ENCODE measurements at regions not wholly inside any gene's neighbourhood (a gene's known extent, or its start where the extent isn't known, plus 50 kb on each side); places are given as distances from the start of the nearest gene placed in this dataset.

GRCh38 chr9:89892920-89893319 is 288.1 kb downstream of the GADD45G start:
- Histone ChIP-seq H3K4me3 (no peak overlapping the region), H3K36me3 (no peaks in the 10 kb centered on the region), H3K27me3 (no peaks in the 10 kb centered on the region), H3K9me3 (ENCODE audit: low read depth) (no peaks in the 10 kb centered on the region), H3K27ac (no peak overlapping the region), H3K4me1 (ENCODE audit: low read depth) (peaks cover 9% of the 10 kb centered on the region)
- DNase-seq (ENCODE audit: low read depth in 1 of 2, low spot score in 1 of 2): no peak
- TF ChIP-seq, protein P1, sequence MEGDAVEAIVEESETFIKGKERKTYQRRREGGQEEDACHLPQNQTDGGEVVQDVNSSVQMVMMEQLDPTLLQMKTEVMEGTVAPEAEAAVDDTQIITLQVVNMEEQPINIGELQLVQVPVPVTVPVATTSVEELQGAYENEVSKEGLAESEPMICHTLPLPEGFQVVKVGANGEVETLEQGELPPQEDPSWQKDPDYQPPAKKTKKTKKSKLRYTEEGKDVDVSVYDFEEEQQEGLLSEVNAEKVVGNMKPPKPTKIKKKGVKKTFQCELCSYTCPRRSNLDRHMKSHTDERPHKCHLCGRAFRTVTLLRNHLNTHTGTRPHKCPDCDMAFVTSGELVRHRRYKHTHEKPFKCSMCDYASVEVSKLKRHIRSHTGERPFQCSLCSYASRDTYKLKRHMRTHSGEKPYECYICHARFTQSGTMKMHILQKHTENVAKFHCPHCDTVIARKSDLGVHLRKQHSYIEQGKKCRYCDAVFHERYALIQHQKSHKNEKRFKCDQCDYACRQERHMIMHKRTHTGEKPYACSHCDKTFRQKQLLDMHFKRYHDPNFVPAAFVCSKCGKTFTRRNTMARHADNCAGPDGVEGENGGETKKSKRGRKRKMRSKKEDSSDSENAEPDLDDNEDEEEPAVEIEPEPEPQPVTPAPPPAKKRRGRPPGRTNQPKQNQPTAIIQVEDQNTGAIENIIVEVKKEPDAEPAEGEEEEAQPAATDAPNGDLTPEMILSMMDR (IDR thresholded peaks at IDR 0.05; ENCODE audit: low read depth, low read length): no peak

- no peaks in the 10 kb centered on the region for H3K36me3 ChIP-seq
- no peaks in the 10 kb centered on the region for H3K9me3 ChIP-seq (ENCODE audit: low read depth)
- no peaks in the 10 kb centered on the region for H3K27me3 ChIP-seq
- DNase-seq (ENCODE audit: low read depth in 1 of 2, low spot score in 1 of 2): no peak
- TF ChIP-seq, protein P1 (IDR thresholded peaks at IDR 0.05; ENCODE audit: low read depth, low read length): no peak
- no peak overlapping the region for H3K4me3 ChIP-seq
- peaks cover 9% of the 10 kb centered on the region for H3K4me1 ChIP-seq (ENCODE audit: low read depth)
- H3K27ac ChIP-seq: no peak overlapping the region
Measured at GRCh38 chr9:89893886-89894285, 289.1 kb downstream of the GADD45G start.

- no peaks in the 10 kb centered on the region for H3K27me3 ChIP-seq
- H3K4me3 ChIP-seq: no peak overlapping the region
- no peaks in the 10 kb centered on the region for H3K36me3 ChIP-seq
- no peaks in the 10 kb centered on the region for H3K9me3 ChIP-seq (ENCODE audit: low read depth)
- no peak for DNase-seq (ENCODE audit: low read depth in 1 of 2, low spot score in 1 of 2)
- peaks cover 9% of the 10 kb centered on the region for H3K4me1 ChIP-seq (ENCODE audit: low read depth)
- TF ChIP-seq, protein P1 (IDR thresholded peaks at IDR 0.05; ENCODE audit: low read depth, low read length): no peak
- no peak overlapping the region for H3K27ac ChIP-seq
Measured at GRCh38 chr9:89896806-89897340, 292.1 kb downstream of the GADD45G start.

DNA sequence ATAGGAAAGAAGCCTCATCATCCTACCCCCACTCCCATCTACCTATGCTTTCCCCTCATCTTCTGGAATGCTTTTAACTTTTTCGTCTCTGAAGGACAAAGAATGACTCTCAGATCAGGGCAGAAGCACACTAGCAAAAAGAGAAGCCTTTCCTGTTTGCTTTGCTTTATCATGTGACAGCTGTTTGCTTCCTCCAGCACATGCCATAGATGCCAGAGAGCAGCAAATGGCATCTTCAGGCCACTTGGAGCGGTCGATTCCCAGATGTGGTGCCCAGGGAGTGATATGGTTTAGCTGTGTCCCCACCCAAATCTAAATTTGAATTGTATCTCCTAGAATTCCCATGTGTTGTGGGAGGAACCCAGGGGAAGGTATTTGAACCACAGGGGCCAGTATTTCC is 294.8 kb downstream of the GADD45G start:
- no peak overlapping the region for H3K4me3 ChIP-seq
- H3K36me3 ChIP-seq: no peaks in the 10 kb centered on the region
- DNase-seq (ENCODE audit: low read depth in 1 of 2, low spot score in 1 of 2): no peak
- peaks cover 9% of the 10 kb centered on the region for H3K4me1 ChIP-seq (ENCODE audit: low read depth)
- TF ChIP-seq, protein P1 (IDR thresholded peaks at IDR 0.05; ENCODE audit: low read depth, low read length): no peak
- no peak overlapping the region for H3K27ac ChIP-seq
- no peaks in the 10 kb centered on the region for H3K27me3 ChIP-seq
- H3K9me3 ChIP-seq (ENCODE audit: low read depth): no peaks in the 10 kb centered on the region

DNA sequence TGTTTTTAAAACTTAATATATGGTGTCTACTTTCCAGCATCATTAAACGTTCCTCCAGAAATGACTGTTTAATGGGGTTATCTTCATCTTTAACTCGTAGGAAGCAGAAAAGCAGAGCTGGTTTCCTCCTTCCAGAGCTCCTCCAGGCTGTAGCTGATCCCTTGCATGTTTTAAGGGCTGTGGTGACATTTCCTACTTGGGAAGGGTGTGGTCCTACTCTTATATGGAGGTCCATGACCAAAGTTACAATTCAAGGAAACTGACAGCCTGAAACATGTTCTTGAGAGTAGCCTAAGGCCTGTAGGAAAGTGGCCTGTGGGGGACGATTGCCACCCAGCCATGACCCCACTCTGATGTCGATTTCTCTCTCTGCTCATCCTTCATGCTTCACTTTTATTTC is 297.1 kb downstream of the GADD45G start:
- no peaks in the 10 kb centered on the region for H3K4me1 ChIP-seq (ENCODE audit: low read depth)
- TF ChIP-seq, protein P1 (IDR thresholded peaks at IDR 0.05; ENCODE audit: low read depth, low read length): no peak
- H3K27ac ChIP-seq: no peak overlapping the region
- H3K27me3 ChIP-seq: no peaks in the 10 kb centered on the region
- no peak overlapping the region for H3K4me3 ChIP-seq
- H3K9me3 ChIP-seq (ENCODE audit: low read depth): no peaks in the 10 kb centered on the region
- H3K36me3 ChIP-seq: no peaks in the 10 kb centered on the region
- no peak for DNase-seq (ENCODE audit: low read depth in 1 of 2, low spot score in 1 of 2)

Data from cardiac muscle cell (in vitro differentiated cells and primary cell).